ENCODE measurements at regions not wholly inside any gene's neighbourhood (a gene's known extent, or its start where the extent isn't known, plus 50 kb on each side); places are given as distances from the start of the nearest gene placed in this dataset.

GRCh38 chr4:167897116-167897515 lies 195.2 kb upstream of the ANXA10 start:
- TF ChIP-seq ZC3H10 (CRISPR knock-in tag; IDR thresholded peaks at IDR 0.05): no peak
- TF ChIP-seq TOX (CRISPR knock-in tag; IDR thresholded peaks at IDR 0.05; ENCODE audit: borderline replicate concordance): no peak
- TF ChIP-seq ESRRG (CRISPR knock-in tag; IDR thresholded peaks at IDR 0.05): no peak
- TF ChIP-seq TSHZ2 (CRISPR knock-in tag; IDR thresholded peaks at IDR 0.05): no peak
- TF ChIP-seq PPARA (CRISPR knock-in tag; IDR thresholded peaks at IDR 0.05; ENCODE audit: borderline replicate concordance): no peak

Measured in SK-N-SH treated with all-trans-retinoic acid at 6 μM for 48 hours (cell line).